K562 (cell line): ENCODE measurements at regions not wholly inside any gene's neighbourhood (a gene's known extent, or its start where the extent isn't known, plus 50 kb on each side); places are given as distances from the start of the nearest gene placed in this dataset.

Experiments used
- CBX1 ChIP-seq: sonication (generic); IDR thresholded peaks from 2 replicates; pipeline ENCODE4 v1.6.1; 2016; ENCODE audit warnings: antibody characterized with exemption, low read depth, mild to moderate bottlenecking
- EP400 ChIP-seq: fragments of 450-650 bp; IDR thresholded peaks from 2 replicates; pipeline ENCODE4 v1.6.1; 2017; ENCODE audit warnings: antibody characterized with exemption, mild to moderate bottlenecking, moderate library complexity
- FOS ChIP-seq: IDR thresholded peaks from 3 replicates; pipeline ENCODE4 v1.6.1; 2011; ENCODE audit not compliant: insufficient read length; ENCODE audit errors: extremely low read depth
- GATAD2A ChIP-seq: fragments of 450-650 bp; IDR thresholded peaks from 2 replicates; pipeline ENCODE4 v1.6.1; 2017
- L3MBTL2 ChIP-seq: fragments of 450-650 bp; IDR thresholded peaks from 2 replicates; pipeline ENCODE4 v1.6.1; 2016; ENCODE audit warnings: mild to moderate bottlenecking, moderate library complexity
- MCM2 ChIP-seq: fragments of 450-650 bp; IDR thresholded peaks from 2 replicates; pipeline ENCODE4 v1.6.1; 2017; ENCODE audit warnings: low read depth, mild to moderate bottlenecking
- NELFE ChIP-seq: IDR thresholded peaks from 2 replicates; pipeline ENCODE4 v1.6.1; 2011; ENCODE audit warnings: mild to moderate bottlenecking; ENCODE audit not compliant: insufficient read depth, insufficient read length
- NFE2L1 ChIP-seq: fragments of 450-650 bp; IDR thresholded peaks from 2 replicates; pipeline ENCODE4 v1.6.1; 2016; ENCODE audit warnings: missing genetic modification characterization, low read depth, mild to moderate bottlenecking, missing compliant biosample characterization, moderate library complexity, borderline replicate concordance
- RB1 ChIP-seq: fragments of 450-650 bp; IDR thresholded peaks from 2 replicates; pipeline ENCODE4 v1.6.1; 2017; ENCODE audit warnings: low read depth, mild to moderate bottlenecking
- SIX5 ChIP-seq, 2 experiments: IDR thresholded peaks; 2 replicates each; pipeline ENCODE4 v1.6.1; 2011; ENCODE audit warnings: low read length in 2 of 2, borderline replicate concordance in 1 of 2, low read depth in 1 of 2, mild to moderate bottlenecking in 1 of 2, moderate library complexity in 1 of 2; ENCODE audit not compliant: insufficient read depth in 1 of 2
- TAF7 ChIP-seq: fragments of 450-650 bp; IDR thresholded peaks from 2 replicates; pipeline ENCODE4 v1.6.1; 2016; ENCODE audit warnings: missing genetic modification characterization, missing compliant biosample characterization
- TCF3 ChIP-seq: sonication (generic); formaldehyde crosslinking; IDR thresholded peaks from 2 replicates; pipeline ENCODE4 v1.4.0; 2020; ENCODE audit warnings: mild to moderate bottlenecking, missing genetic modification reagents
- XRCC4 ChIP-seq: IDR thresholded peaks from one replicate; pipeline ENCODE4 v1.6.1; 2011; ENCODE audit not compliant: insufficient read depth, insufficient read length; ENCODE audit errors: extremely low read depth
- ZNF253 ChIP-seq: fragments of 250-450 bp; sonication (Bioruptor Pico); conservative IDR thresholded peaks from 2 replicates; pipeline ENCODE4 v1.6.1; 2021; ENCODE audit warnings: mild to moderate bottlenecking
- ZNF707 ChIP-seq: fragments of 250-450 bp; sonication (Bioruptor Pico); conservative IDR thresholded peaks from 2 replicates; pipeline ENCODE4 v1.8.0; 2022; ENCODE audit warnings: inconsistent platforms, mild to moderate bottlenecking, moderate library complexity
- TF ChIP-seq, protein P1 (sequence below), 2 experiments: IDR thresholded peaks; 2 replicates each; pipeline ENCODE4 v1.6.1; 2012; ENCODE audit warnings: improper control_type of control experiment in 2 of 2, low read depth in 2 of 2, low read length in 2 of 2, borderline replicate concordance in 1 of 2
- TF ChIP-seq, protein P2 (sequence below): fragments of 450-650 bp; formaldehyde crosslinking; IDR thresholded peaks from 2 replicates; pipeline ENCODE4 v1.4.0; 2022; ENCODE audit warnings: missing genetic modification characterization
- TF ChIP-seq, protein P3 (sequence below), 2 experiments: IDR thresholded peaks in 1 of 2; conservative IDR thresholded peaks in 1 of 2; 2 replicates each; pipeline ENCODE4 v1.6.1; 2016; ENCODE audit warnings: low read depth in 2 of 2, mild to moderate bottlenecking in 1 of 2, missing compliant biosample characterization in 1 of 2, missing genetic modification characterization in 1 of 2, moderate library complexity in 1 of 2
- TF ChIP-seq, protein P4 (sequence below): fragments of 450-650 bp; formaldehyde crosslinking; IDR thresholded peaks from 2 replicates; pipeline ENCODE4 v1.4.0; 2020; ENCODE audit warnings: mild to moderate bottlenecking, moderate library complexity

DNA sequence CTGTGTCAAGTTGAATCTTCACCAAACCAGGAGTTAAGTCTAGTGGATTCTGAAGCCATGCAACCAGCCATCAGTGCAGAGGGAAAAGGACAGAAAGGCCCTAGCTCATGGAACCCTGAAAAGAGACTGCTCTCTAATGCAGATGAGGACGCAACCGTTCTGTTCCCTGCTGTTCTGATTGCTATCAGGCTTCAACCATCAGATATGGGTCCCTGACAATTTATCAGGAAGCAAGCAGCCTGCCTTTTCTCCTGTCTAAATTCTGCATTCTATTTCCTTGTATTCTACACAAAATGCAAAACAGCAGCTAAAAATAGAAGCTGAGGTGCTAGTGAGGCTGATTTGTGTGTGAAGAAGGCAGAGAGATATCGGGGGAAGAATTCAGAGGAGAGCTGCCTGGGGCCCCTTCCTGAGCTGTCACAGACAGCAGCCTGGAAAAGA, 68.4 kb upstream of the RTN4 start (continued):
- TF ChIP-seq, protein P1, sequence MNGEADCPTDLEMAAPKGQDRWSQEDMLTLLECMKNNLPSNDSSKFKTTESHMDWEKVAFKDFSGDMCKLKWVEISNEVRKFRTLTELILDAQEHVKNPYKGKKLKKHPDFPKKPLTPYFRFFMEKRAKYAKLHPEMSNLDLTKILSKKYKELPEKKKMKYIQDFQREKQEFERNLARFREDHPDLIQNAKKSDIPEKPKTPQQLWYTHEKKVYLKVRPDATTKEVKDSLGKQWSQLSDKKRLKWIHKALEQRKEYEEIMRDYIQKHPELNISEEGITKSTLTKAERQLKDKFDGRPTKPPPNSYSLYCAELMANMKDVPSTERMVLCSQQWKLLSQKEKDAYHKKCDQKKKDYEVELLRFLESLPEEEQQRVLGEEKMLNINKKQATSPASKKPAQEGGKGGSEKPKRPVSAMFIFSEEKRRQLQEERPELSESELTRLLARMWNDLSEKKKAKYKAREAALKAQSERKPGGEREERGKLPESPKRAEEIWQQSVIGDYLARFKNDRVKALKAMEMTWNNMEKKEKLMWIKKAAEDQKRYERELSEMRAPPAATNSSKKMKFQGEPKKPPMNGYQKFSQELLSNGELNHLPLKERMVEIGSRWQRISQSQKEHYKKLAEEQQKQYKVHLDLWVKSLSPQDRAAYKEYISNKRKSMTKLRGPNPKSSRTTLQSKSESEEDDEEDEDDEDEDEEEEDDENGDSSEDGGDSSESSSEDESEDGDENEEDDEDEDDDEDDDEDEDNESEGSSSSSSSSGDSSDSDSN (IDR thresholded peaks at IDR 0.05; ENCODE audit: borderline replicate concordance in 1 of 2, low read depth in 2 of 2, low read length in 2 of 2), result 0 out of 4 replicates have a peak, but pooled peaks of 1 of the 2 experiments have one; percentile 41
- no peak for TF ChIP-seq ZNF253 (CRISPR knock-in tag)
- 0 out of 2 replicates have a peak, but pooled peaks have one; percentile 31 for TF ChIP-seq ZNF707 (CRISPR knock-in tag)
- TF ChIP-seq L3MBTL2, result peak; percentile 44
- TF ChIP-seq GATAD2A, result no peak
- no peak for TF ChIP-seq TAF7 (tag)
- TF ChIP-seq CBX1, result no peak
- TF ChIP-seq, protein P2, sequence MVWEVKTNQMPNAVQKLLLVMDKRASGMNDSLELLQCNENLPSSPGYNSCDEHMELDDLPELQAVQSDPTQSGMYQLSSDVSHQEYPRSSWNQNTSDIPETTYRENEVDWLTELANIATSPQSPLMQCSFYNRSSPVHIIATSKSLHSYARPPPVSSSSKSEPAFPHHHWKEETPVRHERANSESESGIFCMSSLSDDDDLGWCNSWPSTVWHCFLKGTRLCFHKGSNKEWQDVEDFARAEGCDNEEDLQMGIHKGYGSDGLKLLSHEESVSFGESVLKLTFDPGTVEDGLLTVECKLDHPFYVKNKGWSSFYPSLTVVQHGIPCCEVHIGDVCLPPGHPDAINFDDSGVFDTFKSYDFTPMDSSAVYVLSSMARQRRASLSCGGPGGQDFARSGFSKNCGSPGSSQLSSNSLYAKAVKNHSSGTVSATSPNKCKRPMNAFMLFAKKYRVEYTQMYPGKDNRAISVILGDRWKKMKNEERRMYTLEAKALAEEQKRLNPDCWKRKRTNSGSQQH (CRISPR knock-in tag), result no peak
- TF ChIP-seq XRCC4, result no peak
- TF ChIP-seq EP400, result no peak
- TF ChIP-seq FOS, result no peak
- TF ChIP-seq TCF3 (CRISPR knock-in tag), result peak; percentile 60
- TF ChIP-seq, protein P3, sequence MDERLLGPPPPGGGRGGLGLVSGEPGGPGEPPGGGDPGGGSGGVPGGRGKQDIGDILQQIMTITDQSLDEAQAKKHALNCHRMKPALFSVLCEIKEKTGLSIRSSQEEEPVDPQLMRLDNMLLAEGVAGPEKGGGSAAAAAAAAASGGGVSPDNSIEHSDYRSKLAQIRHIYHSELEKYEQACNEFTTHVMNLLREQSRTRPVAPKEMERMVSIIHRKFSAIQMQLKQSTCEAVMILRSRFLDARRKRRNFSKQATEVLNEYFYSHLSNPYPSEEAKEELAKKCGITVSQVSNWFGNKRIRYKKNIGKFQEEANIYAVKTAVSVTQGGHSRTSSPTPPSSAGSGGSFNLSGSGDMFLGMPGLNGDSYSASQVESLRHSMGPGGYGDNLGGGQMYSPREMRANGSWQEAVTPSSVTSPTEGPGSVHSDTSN (CRISPR knock-in tag; IDR thresholded peaks at IDR 0.05; ENCODE audit: low read depth), result no peak
- TF ChIP-seq, protein P3 (tag; conservative IDR thresholded peaks at IDR 0.05; ENCODE audit: low read depth), result 0 out of 2 replicates have a peak, but pooled peaks have one; percentile 23
- TF ChIP-seq MCM2, result no peak
- TF ChIP-seq RB1, result no peak
- no peak for TF ChIP-seq NELFE
- TF ChIP-seq, protein P4, sequence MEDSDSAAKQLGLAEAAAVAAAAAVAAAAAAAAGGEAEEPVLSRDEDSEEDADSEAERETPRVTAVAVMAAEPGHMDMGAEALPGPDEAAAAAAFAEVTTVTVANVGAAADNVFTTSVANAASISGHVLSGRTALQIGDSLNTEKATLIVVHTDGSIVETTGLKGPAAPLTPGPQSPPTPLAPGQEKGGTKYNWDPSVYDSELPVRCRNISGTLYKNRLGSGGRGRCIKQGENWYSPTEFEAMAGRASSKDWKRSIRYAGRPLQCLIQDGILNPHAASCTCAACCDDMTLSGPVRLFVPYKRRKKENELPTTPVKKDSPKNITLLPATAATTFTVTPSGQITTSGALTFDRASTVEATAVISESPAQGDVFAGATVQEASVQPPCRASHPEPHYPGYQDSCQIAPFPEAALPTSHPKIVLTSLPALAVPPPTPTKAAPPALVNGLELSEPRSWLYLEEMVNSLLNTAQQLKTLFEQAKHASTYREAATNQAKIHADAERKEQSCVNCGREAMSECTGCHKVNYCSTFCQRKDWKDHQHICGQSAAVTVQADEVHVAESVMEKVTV (CRISPR knock-in tag), result 0 out of 2 replicates have a peak, but pooled peaks have one; percentile 4
- no peak for TF ChIP-seq SIX5 (IDR thresholded peaks at IDR 0.05; ENCODE audit: borderline replicate concordance in 1 of 2, insufficient read depth in 1 of 2, low read depth in 1 of 2, low read length in 2 of 2)
- TF ChIP-seq NFE2L1, result no peak
